Thoracic aorta (tissue), 2 donors: ENCODE measurements at regions not wholly inside any gene's neighbourhood (a gene's known extent, or its start where the extent isn't known, plus 50 kb on each side); places are given as distances from the start of the nearest gene placed in this dataset.

Experiments
- ATAC-seq: fragments of 150-250 bp; one replicate; pipeline ENCODE4 v1.8.0; 2017; ENCODE audit warnings: low read depth; ENCODE audit not compliant: insufficient number of reproducible peaks, low FRiP score
- DNase-seq: peaks from one replicate; pipeline ENCODE4 v3.0.0-alpha.2; 2020; ENCODE audit warnings: low spot score
- H3K27ac ChIP-seq, 2 donors: fragments of 200-600 bp; sonication (generic); 1 replicate in 1 of 2; 2 replicates in 1 of 2; pipeline ENCODE4 v1.5.1; 2016; ENCODE audit warnings: mild to moderate bottlenecking in 2 of 2, moderate library complexity in 2 of 2
- H3K27me3 ChIP-seq: fragments of 200-600 bp; sonication (generic); replicated peaks from 2 replicates; pipeline ENCODE4 v1.6.0; 2016; ENCODE audit warnings: mild to moderate bottlenecking; ENCODE audit not compliant: insufficient read depth
- H3K36me3 ChIP-seq: fragments of 200-600 bp; sonication (generic); one replicate; pipeline ENCODE4 v1.5.1; 2016
- H3K4me1 ChIP-seq, 2 donors: fragments of 200-600 bp; sonication (generic); 1 replicate in 1 of 2; 2 replicates in 1 of 2; pipeline versions ENCODE4 v1.5.1 to v1.6.0; 2016; ENCODE audit warnings: low read depth in 2 of 2, mild to moderate bottlenecking in 1 of 2; ENCODE audit not compliant: control insufficient read depth in 1 of 2
- H3K4me3 ChIP-seq: fragments of 200-600 bp; sonication (generic); 2 replicates; pipeline ENCODE4 v1.5.1; 2016; ENCODE audit warnings: mild to moderate bottlenecking
- H3K9me3 ChIP-seq: fragments of 200-600 bp; sonication (generic); 2 replicates; pipeline ENCODE4 v1.5.1; 2016
- TF ChIP-seq, protein P1 (sequence below): fragments of 200-600 bp; sonication (generic); IDR thresholded peaks from one replicate; pipeline ENCODE4 v1.5.1; 2019; ENCODE audit warnings: antibody characterized with exemption

DNA sequence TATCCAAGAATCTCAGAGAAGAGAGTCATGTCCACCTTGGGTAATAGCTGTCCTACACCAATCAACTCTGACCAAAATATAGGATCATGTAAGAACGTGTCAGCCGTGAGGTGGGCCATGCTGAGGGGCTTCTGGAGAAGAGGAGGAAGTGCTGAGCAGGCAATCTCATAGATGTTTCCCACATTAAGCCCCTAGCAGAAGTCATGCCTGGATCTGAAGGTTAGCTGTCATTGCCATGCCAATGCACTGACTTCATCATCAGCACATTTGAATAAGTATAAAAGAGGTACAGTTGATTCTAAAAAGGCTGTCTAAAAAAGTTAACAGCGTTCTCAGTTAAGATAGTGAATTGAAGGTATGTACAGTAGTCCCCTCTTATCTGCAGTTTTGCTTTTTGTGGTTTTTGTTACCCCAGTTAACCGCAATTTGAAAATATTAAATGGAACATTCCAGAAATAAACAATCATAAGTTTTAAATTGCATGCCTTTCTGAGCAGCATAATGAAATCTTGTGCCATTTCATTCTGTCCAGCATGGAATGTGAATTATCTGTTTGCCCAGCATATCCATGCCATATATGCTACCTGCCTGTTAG lies 67.2 kb upstream of the TMEM17 start:
- Histone ChIP-seq H3K9me3 (no peaks in the 10 kb centered on the region), H3K27me3 (no peaks in the 10 kb centered on the region), H3K36me3 (no peaks in the 10 kb centered on the region), H3K27ac (no peak overlapping the region), H3K4me3 (no peak overlapping the region), H3K4me1 (peaks cover 6 to 8% of the 10 kb centered on the region in 2 donors)
- DNase-seq (no peak), ATAC-seq (no peak)
- TF ChIP-seq, protein P1, sequence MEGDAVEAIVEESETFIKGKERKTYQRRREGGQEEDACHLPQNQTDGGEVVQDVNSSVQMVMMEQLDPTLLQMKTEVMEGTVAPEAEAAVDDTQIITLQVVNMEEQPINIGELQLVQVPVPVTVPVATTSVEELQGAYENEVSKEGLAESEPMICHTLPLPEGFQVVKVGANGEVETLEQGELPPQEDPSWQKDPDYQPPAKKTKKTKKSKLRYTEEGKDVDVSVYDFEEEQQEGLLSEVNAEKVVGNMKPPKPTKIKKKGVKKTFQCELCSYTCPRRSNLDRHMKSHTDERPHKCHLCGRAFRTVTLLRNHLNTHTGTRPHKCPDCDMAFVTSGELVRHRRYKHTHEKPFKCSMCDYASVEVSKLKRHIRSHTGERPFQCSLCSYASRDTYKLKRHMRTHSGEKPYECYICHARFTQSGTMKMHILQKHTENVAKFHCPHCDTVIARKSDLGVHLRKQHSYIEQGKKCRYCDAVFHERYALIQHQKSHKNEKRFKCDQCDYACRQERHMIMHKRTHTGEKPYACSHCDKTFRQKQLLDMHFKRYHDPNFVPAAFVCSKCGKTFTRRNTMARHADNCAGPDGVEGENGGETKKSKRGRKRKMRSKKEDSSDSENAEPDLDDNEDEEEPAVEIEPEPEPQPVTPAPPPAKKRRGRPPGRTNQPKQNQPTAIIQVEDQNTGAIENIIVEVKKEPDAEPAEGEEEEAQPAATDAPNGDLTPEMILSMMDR = no peak

DNA sequence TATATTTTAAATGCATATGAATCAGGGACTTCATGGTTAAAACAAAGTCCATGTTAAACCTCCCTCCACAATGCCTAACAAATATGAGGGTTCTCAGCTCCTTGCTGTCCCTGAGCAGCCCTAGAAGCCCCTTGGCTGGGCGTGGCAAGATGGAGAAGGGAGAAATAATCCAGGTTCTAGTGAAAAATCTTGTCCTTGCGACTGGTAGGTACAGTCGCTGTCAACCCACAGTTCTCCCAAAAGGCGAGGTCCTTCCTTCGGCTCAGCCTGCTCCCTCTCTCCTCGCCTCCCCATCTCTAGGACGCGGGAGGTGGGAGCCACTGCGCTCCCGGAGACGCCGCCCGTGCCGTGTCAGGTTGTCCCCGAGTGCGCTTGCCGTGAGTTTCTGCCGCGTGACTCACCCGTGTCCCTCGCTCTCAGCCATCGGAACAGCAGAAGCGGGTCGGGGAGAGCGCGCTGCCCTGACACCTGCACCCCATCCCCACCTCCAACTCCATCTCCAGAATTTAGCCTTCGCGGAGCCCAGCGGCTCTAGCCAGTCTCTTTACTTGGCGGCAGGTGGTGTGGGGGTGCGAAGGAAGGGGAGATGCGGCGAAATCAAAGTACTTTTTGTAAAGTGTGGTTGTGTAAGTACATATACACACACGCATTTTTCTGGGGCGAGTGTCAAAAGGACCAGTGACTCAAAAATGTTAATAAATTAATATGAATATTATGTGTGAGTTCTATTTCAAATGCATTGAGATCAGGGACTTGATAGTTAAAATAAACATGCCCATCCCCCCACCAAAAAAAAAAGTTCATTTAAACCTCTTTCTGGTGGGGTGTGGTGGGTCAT lies 65.1 kb upstream of the TMEM17 start:
- H3K4me3 ChIP-seq = peak overlapping the region; percentile 62
- no peaks in the 10 kb centered on the region for H3K27me3 ChIP-seq
- TF ChIP-seq, protein P1 = no peak
- H3K4me1 ChIP-seq = peaks cover 6 to 8% of the 10 kb centered on the region in 2 donors
- no peaks in the 10 kb centered on the region for H3K9me3 ChIP-seq
- ATAC-seq (no peak), DNase-seq (no peak)
- no peak overlapping the region for H3K27ac ChIP-seq
- no peaks in the 10 kb centered on the region for H3K36me3 ChIP-seq

DNA sequence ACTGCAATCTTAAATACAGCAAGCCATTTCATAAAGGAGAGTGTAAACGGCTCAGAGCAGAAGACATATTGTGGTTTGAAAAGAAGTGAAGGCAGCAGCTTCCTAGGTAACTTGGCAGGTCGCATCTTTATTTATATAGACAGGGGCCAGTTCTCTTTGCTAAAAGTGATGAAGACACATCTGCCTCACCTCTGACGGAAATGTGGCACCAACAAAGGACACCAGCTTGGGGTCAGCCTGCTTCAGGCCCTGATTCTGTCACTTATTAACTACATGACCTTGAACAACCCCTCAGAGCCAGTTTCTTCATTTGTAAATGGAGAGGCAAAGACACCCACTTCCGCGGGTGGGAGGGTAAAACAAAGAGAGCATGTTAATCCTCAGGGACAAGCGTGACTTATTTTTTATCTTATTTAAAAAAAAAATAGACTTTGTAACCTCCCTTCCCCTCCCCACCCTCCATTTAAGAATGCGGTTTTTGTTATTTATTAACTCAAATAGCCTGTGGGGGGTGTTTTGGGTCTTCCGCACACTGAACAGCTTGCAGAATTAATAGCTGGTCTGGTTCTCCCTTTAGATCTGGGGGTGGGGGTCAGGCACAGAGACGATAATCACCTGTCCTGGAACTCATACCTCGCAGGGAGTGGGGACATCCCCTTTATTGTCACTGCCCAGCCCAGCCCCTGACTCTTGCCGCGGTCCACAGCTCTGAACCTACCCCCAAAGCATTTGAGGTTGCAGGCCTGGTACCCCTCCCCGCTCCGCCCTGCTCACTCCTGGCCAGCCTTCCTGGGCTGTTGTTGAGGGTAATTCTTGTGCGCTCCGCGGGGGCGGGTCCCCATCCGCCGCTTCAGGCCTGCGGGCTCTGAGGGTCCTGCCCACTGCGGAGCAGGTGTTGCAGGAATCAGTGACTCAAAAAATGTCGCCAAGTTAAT lies 64.2 kb upstream of the TMEM17 start:
- ATAC-seq (no peak), DNase-seq (no peak)
- Histone ChIP-seq H3K36me3 (no peaks in the 10 kb centered on the region), H3K4me1 (peaks cover 6 to 8% of the 10 kb centered on the region in 2 donors), H3K27ac (no peak overlapping the region), H3K4me3 (peak overlapping the region; percentile 62), H3K9me3 (no peaks in the 10 kb centered on the region), H3K27me3 (no peaks in the 10 kb centered on the region)
- TF ChIP-seq, protein P1 = no peak

DNA sequence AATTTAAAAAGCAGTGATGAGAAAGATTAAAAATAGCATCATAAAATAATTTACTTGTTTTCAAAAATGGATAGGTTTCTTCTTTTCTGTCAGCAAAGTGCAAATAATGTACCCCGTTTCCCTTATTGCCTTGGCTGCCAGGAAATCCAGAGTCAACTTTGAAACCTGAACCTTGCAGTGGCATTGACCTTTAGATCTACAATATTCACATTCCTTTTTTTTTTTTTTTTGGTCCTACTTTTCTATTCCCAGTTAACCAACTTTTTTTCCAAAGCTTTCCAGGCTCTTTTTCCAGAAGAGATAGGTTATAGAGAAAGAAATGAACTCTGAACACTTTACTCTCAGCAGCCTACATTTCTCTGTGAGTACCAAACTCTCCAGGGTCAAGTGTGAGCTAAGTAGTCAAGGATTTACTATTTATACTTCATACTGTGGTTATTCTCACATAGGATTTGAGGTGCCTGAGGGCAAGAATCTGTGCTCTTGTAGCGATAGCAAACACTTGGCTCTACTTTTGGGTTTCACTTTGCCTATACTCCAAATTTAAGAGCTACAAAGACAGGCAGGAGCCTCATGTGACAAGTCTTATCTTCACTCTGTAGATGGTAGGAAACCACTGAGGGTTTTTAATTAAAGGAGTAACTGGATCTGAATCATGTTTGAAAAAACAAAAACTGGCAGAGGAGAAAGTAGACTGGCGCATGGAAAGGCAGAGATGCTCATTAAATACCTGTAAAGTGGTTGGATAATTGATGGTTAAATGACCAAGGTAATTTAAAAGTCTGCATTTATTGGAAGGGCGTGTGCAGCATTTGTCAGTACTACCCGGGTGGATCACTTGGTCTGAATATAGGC lies 63.2 kb upstream of the TMEM17 start:
- Histone ChIP-seq H3K36me3 (no peaks in the 10 kb centered on the region), H3K27ac (no peak overlapping the region), H3K9me3 (no peaks in the 10 kb centered on the region), H3K27me3 (no peaks in the 10 kb centered on the region), H3K4me3 (no peak overlapping the region), H3K4me1 (peaks cover 6 to 8% of the 10 kb centered on the region in 2 donors)
- no peak for ATAC-seq
- TF ChIP-seq, protein P1 = no peak
- no peak for DNase-seq
